ENCODE measurements at regions not wholly inside any gene's neighbourhood (a gene's known extent, or its start where the extent isn't known, plus 50 kb on each side); places are given as distances from the start of the nearest gene placed in this dataset.
"Not testable (repeated sequence)": the region's sequence is repeated elsewhere in the genome, so short reads cannot be mapped to it uniquely, and the experiment has no call there.

- DNase-seq: no peak
Measured at GRCh38 chr3:152728231-152728980, 106.5 kb upstream of the P2RY1 start.

DNA sequence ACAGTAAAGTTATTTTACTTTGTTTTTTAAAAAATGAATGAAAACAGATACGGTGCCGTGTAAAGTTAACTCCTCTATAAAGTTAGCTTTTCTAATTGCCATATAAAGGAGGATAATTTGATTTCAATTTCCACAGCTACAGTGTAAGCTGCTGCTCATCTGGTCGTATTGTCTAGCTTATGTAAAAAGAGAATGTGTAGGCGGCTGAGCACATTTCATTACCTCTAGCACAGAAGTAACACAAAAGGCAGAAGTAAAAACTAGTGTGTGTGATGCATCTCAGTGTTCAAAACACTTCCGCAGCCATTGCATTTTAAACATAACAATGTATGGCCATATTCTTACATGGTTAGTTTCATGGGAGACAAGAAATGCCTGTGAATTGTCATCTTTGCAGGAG, 105.0 kb upstream of the P2RY1 start:
- DNase-seq: no peak

DNA sequence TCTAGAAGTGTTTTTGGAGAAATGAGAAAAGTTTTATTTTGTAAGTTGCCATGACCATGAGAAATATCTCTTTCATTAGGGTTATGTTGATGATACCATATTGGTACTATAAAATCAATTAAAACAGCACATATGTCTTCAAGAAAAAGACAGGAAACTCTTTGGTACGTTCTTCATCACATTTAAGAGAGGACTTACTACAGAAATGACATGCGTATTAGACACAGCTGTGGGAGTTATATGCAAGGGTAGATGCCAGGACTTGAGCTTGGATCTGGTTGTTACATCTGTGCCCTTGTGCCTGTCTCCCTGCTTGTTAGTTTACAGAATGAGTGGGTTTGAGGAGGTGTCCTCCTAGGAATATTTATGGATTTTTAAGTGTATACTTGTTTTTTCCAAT, 103.4 kb upstream of the P2RY1 start:
- DNase-seq: no peak

GRCh38 chr3:152733584-152734119, 101.3 kb upstream of the P2RY1 start:
- no peak for DNase-seq

DNA sequence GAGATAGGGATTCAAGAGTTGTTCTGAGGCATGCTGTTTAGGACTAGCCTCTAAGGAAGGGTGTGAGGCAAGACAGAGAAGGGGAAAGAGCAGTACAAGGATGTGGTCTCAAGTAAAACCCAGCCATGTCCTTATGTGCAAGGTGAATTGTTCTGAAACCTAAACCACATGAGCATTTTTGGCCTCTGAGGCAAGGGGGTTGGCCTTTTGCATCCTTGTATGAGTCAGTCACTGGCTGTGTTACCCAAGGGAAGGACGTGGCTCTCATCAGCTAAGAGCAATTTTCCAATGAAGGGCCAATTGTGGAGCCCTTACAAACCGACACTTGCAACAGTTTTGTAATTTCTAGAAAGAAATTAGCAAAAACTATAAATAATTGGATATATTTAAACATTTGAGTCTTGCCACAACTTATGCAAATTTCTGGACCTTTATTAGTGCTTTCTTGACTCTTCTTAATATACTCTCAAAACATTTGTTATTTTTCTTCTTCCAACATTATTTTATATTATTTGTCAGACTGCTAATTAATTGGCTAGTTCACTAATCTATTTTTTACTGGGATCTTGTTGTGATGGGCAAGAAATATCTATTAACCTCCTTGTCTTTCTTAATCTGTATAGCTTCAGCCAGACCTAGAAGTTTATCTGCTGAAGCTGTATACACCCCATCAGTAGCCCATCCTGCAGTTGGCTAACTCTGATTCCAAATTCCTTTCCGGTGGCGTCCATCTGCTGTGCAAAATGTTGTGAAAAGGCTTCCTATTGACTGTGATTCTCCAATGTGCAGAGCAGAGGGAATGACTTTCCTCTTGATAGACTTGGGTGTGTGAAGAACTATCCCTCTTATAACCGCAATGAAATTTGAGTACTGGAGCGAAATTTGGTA, 97.7 kb upstream of the P2RY1 start:
- DNase-seq: no peak

DNA sequence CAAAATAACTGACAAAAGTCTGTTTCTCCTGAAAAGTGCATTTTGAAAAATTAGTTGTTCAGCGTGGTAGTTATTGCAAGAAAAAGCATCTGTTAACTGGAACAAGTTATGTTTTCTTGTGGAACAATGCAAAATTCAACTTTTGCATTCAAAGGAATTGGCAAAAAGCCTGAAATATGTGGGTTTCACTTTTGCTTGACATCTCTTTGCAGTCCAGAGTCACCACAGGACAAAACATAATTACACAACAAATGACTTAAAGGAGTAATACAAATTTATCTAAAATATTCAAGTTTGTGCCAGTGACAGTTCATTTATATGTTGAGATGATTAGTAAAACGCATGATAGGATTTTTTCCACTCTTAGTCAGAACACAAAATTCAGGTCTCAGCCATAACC, 96.3 kb upstream of the P2RY1 start:
- no peak for DNase-seq

GRCh38 chr3:152742368-152743347, 92.3 kb upstream of the P2RY1 start:
- DNase-seq: no peak

DNA sequence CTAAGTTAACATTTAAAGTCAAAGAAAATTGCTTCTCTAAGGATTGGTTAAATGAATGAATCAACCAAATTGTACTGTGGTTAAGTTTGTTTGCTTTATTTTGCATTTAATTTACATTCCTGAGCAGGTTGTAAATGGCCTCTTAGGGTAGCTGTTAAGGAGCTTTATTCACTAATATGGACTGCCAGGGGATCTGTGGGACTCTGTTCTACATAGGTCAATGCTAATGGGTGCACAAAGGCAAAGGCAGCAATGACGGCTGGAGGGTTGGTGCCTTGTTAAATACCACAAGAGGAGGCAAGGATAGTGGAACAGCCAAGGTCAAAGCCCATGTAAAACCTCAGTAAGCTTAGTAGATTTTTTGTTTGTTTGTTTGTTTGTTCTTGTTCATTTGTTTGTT, 89.3 kb upstream of the P2RY1 start:
- DNase-seq: no peak

GRCh38 chr3:152754303-152754702, 80.6 kb upstream of the P2RY1 start:
- DNase-seq: no peak

DNA sequence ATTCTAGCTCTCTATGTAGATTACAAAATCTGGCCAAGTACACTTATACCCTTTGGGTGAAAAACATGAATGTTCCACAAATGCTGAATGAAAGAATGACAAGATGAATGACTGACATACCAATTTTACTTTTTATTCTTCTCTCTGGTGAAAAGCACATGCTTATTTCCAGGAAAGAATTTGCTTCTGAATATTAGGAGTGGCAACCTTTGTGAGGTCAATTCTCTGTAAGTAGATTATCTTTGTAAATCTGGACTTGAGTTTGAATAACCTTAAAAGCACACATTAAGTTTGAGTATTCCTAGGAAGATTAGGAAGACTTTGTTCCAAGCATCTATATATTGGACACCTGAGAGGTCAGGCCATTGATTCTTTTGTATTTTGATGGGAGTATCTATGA, 78.1 kb upstream of the P2RY1 start:
- DNase-seq: no peak

DNA sequence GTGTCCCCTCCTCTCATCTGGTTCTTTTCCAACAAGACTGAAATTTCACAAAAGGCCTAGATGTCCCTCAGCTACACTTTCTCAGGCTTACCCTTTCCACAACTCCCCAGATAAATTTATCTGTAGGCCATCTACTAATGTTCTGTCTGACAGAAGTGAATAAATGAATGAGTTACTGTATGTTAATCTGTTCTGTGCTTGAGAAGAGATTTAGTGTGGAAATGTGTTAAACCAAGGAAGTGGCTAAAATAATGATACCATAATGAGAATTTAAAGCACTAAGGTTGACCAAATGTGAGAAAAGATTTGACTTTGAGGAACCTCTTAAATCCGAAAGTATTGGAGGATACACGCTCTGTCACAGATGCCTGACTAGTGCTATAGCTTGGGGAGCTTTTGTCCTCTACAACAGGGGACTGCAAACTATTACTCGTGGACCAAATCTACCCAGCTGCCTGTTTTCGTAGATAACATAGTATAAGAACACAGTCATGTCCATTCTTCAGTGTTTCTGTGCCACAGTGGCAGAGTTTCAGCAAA, 74.8 kb upstream of the P2RY1 start:
- DNase-seq: no peak

DNA sequence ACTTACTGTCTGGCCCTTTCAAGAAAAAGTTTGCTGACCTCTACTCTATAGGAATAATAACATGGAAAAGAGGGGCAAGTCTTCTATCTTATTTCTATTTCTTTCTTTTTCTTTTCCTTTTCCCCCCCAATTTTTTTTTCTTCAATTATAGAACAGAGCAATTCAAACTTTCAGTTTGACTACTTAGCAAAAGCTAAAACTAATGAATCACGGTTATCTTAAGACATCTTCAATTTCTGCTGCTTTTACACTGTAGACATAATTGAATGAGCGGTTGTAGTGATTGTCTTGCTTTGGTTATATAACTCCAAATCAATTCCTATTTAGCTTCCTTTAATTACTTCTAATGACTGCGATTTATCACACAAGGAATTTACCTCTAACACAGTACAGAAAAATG, 74.3 kb upstream of the P2RY1 start:
- no peak for DNase-seq

DNA sequence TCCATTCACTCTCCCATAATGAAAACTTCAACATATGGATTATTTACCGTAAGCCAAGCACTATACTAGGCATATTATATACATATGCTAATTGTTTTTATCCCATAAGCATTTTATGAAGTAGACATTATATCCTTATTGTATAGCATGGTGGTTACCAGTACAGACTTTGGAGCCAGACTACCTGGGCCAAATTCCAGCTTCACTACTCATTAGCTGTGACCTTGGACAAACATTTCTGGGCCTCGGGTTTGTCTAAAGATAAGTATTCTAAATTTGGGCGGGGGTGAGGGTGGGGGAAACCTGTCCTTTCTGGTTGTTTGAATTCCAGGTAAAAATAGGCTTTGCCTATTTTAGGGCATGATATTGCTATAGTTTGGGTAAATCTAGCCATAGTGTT, 66.5 kb upstream of the P2RY1 start:
- DNase-seq: no peak

GRCh38 chr3:152769523-152769922, 65.4 kb upstream of the P2RY1 start:
- DNase-seq: no peak

DNA sequence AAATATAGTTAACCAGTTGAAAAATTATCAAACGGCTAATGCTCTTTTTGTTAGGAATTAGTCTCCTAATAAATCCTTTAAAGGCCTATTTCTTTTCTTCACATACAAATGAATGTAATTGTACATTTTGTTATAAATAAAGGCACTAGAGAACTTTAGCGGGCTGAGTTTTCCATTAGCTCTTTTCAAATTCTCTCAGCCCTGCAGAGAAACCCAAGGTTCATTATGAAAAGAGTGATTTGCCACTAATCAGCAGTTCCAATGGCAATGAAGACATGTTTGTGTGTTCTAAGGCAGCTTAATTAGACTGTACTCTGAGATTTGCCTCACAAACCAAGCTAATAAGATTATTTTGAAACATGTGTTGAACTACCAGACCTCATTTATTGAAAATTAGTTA, 64.6 kb upstream of the P2RY1 start:
- no peak for DNase-seq

DNA sequence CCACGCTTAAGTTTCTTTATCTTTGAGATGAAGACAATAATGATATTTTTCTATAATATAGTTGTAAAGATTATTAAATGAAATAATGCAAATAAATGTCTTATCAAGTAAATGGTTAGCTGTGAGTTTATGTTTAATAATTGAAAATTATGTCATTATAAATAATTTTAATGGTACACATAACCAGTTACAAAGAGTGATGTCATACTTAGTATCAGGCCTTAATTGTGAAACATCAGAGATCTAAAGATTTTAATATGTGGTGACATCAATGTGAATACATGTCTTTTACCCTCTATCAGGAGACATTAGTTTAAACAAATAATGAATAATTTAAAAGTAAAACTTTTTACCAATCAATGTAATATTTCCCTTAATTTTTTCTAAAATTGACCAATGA, 63.8 kb upstream of the P2RY1 start:
- no peak for DNase-seq

DNA sequence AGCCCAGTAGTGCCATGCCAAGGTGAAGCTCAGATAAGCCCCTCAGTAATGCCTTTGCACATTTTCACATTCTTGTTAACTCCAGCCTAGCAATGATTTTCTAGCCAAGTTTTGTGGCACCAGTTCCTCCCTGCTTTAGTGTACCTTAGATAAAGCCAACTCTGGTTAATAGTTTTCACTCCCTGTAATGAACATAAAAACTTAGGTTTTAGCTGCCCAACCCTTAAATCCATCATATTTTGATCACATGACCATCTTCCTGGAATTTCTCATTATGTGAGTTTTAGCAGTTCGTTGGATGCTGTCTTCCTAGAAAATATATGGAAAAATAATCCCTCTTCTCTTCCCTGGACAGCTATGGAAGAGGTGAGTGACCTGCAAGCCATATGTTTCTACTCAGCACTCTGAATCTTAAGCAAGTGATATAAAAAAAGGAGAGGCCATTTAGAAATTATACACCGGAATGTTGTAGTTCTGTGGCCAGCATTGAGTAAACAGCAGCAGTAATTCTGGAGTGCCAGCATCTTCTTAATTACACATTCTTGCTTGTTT, 62.2 kb upstream of the P2RY1 start:
- DNase-seq: no peak

DNA sequence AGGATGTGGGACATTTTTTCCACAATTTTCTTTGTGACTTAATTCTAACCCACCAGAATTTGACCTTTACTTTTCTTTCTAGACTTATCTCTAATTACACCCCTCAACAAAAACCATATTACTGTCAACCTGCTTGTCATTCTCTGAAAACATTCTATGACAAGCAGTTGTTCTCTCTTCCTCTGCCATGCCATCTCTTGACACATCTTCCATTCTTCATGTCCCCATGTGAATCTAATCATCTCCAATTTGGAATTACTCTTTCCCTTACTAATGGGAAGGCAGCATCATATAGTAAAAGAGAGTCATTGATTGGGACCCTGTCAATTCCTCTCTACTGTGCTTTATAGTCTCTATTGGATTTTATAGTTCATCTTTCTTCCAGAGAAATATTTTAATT, 61.3 kb upstream of the P2RY1 start:
- DNase-seq: no peak

- not testable (repeated sequence) for DNase-seq
Measured at GRCh38 chr3:152774230-152774629, 60.7 kb upstream of the P2RY1 start.

DNA sequence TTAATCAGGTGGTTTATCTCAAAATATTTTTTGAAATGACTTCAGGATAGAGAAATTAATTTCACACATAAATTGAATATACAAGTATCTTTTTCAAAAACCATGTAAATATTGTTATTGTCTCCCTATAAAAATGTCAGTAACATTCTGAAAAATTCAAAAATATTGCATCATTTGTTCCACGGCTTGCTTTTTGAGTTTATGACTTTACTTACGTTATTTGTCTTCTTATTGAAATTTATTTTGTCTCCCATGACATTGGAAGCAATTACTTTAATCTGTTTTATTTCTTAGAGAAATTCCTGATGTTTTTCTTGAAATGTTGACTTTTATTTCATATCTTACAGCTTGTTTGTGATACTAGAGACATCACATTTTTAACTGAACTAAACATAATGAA, 56.9 kb upstream of the P2RY1 start:
- no peak for DNase-seq

DNA sequence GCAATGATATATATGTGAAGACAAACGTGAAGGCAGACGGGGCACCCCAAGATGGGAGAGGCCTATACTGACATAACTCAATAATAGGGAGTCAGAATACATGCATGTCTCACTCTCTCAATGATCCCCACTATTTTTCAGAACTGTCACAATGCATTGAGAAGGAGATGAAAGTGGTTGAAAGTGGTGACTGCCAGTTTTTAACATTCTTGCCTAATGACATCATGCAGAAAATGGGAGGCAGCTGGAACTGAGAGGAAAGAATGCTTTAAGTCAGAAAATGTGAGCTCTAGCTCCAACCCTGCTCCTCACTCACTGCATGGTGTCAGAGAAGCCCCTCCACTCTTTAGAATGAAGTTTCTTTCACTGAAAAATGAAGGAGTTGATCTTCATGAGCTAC, 55.3 kb upstream of the P2RY1 start:
- no peak for DNase-seq

DNA sequence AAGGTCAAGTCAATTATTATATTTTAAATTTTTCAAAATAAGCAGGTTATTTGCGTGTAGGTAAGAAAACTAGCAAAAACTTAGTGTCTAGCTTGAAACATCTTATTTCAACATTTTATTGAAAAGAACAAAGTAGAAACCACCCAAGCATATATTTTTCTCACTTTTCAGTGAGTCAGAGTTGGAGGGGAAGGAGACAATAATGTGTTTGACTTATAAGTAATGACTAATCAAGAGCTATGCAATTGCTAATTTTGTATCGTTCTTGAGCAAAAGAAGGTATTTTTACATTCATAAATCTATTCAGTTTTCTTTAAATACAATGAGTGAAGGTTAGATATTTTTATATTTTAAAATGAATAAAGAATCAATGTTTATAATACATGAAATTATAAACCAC, 54.4 kb upstream of the P2RY1 start:
- DNase-seq: no peak
